ENCODE measurements at regions not wholly inside any gene's neighbourhood (a gene's known extent, or its start where the extent isn't known, plus 50 kb on each side); places are given as distances from the start of the nearest gene placed in this dataset.

GRCh38 chr5:18105449-18105848, 471.2 kb downstream of the TAF11L14 start:
- Mint-ChIP-seq H3K9me3 (no peaks in the 10 kb centered on the region), H3K36me3 (ENCODE audit: low read depth) (no peaks in the 10 kb centered on the region), H3K4me1 (no peaks in the 10 kb centered on the region), H3K27me3 (ENCODE audit: low read depth) (no peaks in the 10 kb centered on the region), H3K4me3 (no peak overlapping the region), H3K27ac (no peak overlapping the region)
- no peak for TF ChIP-seq CTCF (IDR thresholded peaks at IDR 0.05; ENCODE audit: unreplicated experiment in 3 of 3)

GRCh38 chr5:18111906-18112465, 477.7 kb downstream of the TAF11L14 start:
- Mint-ChIP-seq H3K4me1 (no peaks in the 10 kb centered on the region), H3K4me3 (no peak overlapping the region), H3K36me3 (ENCODE audit: low read depth) (no peaks in the 10 kb centered on the region), H3K27me3 (ENCODE audit: low read depth) (no peaks in the 10 kb centered on the region), H3K27ac (no peak overlapping the region), H3K9me3 (no peaks in the 10 kb centered on the region)
- TF ChIP-seq CTCF (IDR thresholded peaks at IDR 0.05; ENCODE audit: unreplicated experiment in 3 of 3) = no peak

GRCh38 chr5:18113721-18114120, 479.5 kb downstream of the TAF11L14 start:
- Mint-ChIP-seq H3K4me3 (no peak overlapping the region), H3K27me3 (ENCODE audit: low read depth) (no peaks in the 10 kb centered on the region), H3K9me3 (no peaks in the 10 kb centered on the region), H3K4me1 (no peaks in the 10 kb centered on the region), H3K27ac (no peak overlapping the region), H3K36me3 (ENCODE audit: low read depth) (no peaks in the 10 kb centered on the region)
- TF ChIP-seq CTCF (IDR thresholded peaks at IDR 0.05; ENCODE audit: unreplicated experiment in 3 of 3) = peak; percentile 23 to 37 (median 30)

GRCh38 chr5:18114151-18114757, 480.0 kb downstream of the TAF11L14 start:
- Mint-ChIP-seq H3K36me3 (ENCODE audit: low read depth) (no peaks in the 10 kb centered on the region), H3K27me3 (ENCODE audit: low read depth) (no peaks in the 10 kb centered on the region), H3K4me3 (no peak overlapping the region), H3K27ac (peak overlapping the region in 1 of 3 experiments; percentile 9), H3K9me3 (no peaks in the 10 kb centered on the region), H3K4me1 (no peaks in the 10 kb centered on the region)
- no peak for TF ChIP-seq CTCF (IDR thresholded peaks at IDR 0.05; ENCODE audit: unreplicated experiment in 3 of 3)

- Mint-ChIP-seq H3K27ac (no peak overlapping the region), H3K4me1 (no peaks in the 10 kb centered on the region), H3K4me3 (no peak overlapping the region), H3K27me3 (ENCODE audit: low read depth) (peaks cover 3% of the 10 kb centered on the region), H3K9me3 (peaks cover 12% of the 10 kb centered on the region), H3K36me3 (ENCODE audit: low read depth) (no peaks in the 10 kb centered on the region)
- no peak for TF ChIP-seq CTCF (IDR thresholded peaks at IDR 0.05; ENCODE audit: unreplicated experiment in 3 of 3)
Observed at GRCh38 chr5:18117968-18118367, 483.7 kb downstream of the TAF11L14 start.

- TF ChIP-seq CTCF (IDR thresholded peaks at IDR 0.05; ENCODE audit: unreplicated experiment in 3 of 3) = no peak
- Mint-ChIP-seq H3K9me3 (peaks cover 18% of the 10 kb centered on the region), H3K4me3 (no peak overlapping the region)
Observed at GRCh38 chr5:18119156-18119785, 485.0 kb downstream of the TAF11L14 start.

More at GRCh38 chr5:18119156-18119785, 485.0 kb downstream of the TAF11L14 start:
- H3K27me3 Mint-ChIP-seq (ENCODE audit: low read depth) = peaks cover 3% of the 10 kb centered on the region
- H3K4me1 Mint-ChIP-seq = no peaks in the 10 kb centered on the region
- no peak overlapping the region for H3K27ac Mint-ChIP-seq
- no peaks in the 10 kb centered on the region for H3K36me3 Mint-ChIP-seq (ENCODE audit: low read depth)
